Neural cell (in vitro differentiated cells): ENCODE measurements at regions not wholly inside any gene's neighbourhood (a gene's known extent, or its start where the extent isn't known, plus 50 kb on each side); places are given as distances from the start of the nearest gene placed in this dataset.

Source experiments
- H2AFZ ChIP-seq: fragments of 200-600, 300-800 bp; sonication (generic), shearing (Covaris generic); 2 replicates; pipeline ENCODE4 v1.6.0; 2014; ENCODE audit warnings: low read depth, mild to moderate bottlenecking, antibody characterized with exemption, low read length, moderate library complexity
- H3F3A ChIP-seq: fragments of 200-600 bp; shearing (Covaris generic); 2 replicates; pipeline ENCODE4 v1.6.1; 2016; ENCODE audit warnings: mild to moderate bottlenecking, moderate library complexity, mixed read lengths, antibody characterized with exemption, low read length; ENCODE audit not compliant: insufficient read depth, poor library complexity, severe bottlenecking
- H3K27ac ChIP-seq: fragments of 200-600, 300-800 bp; sonication (generic), shearing (Covaris generic); 2 replicates; pipeline ENCODE4 v1.5.1; 2014; ENCODE audit warnings: mild to moderate bottlenecking, low read length, moderate library complexity
- H3K27me3 ChIP-seq: fragments of 300-800, 200-600 bp; sonication (generic), shearing (Covaris generic); 2 replicates; pipeline ENCODE4 v1.6.0; 2014; ENCODE audit warnings: mild to moderate bottlenecking, low read depth, low read length, moderate library complexity; ENCODE audit not compliant: insufficient read depth
- H3K36me3 ChIP-seq: fragments of 300-800, 200-600 bp; sonication (generic), shearing (Covaris generic); 2 replicates; pipeline ENCODE4 v1.5.1; 2014; ENCODE audit warnings: mild to moderate bottlenecking, antibody characterized with exemption, low read length, moderate library complexity; ENCODE audit not compliant: insufficient read depth
- H3K4me2 ChIP-seq: fragments of 300-800, 200-600 bp; sonication (generic), shearing (Covaris generic); 2 replicates; pipeline ENCODE4 v1.6.0; 2014; ENCODE audit warnings: mild to moderate bottlenecking, low read length
- H3K4me3 ChIP-seq: fragments of 300-800, 200-600 bp; sonication (generic), shearing (Covaris generic); 2 replicates; pipeline ENCODE4 v1.5.1; 2014; ENCODE audit warnings: mild to moderate bottlenecking, low read length, moderate library complexity
- H3K79me2 ChIP-seq: fragments of 200-600 bp; shearing (Covaris generic); replicated peaks from 2 replicates; pipeline ENCODE4 v1.6.0; 2014; ENCODE audit warnings: mild to moderate bottlenecking, low read length, moderate library complexity; ENCODE audit not compliant: insufficient read depth
- H3K9ac ChIP-seq: fragments of 300-800, 200-600 bp; sonication (generic), shearing (Covaris generic); 2 replicates; pipeline ENCODE4 v1.6.1; 2016; ENCODE audit warnings: mild to moderate bottlenecking, low read length, mixed read lengths
- H3K9me2 ChIP-seq: fragments of 200-600 bp; shearing (Covaris generic); 2 replicates; pipeline ENCODE4 v1.6.1; 2016; ENCODE audit warnings: mild to moderate bottlenecking, low read length, mixed read lengths; ENCODE audit not compliant: insufficient read depth
- H3K9me3 ChIP-seq: fragments of 200-600, 300-800 bp; sonication (generic), shearing (Covaris generic); 2 replicates; pipeline ENCODE4 v1.6.1; 2016; ENCODE audit warnings: mild to moderate bottlenecking, mixed run types, low read length, moderate library complexity, mixed read lengths
- H4K20me1 ChIP-seq: fragments of 200-600 bp; shearing (Covaris generic); 2 replicates; pipeline ENCODE4 v1.6.1; 2016; ENCODE audit warnings: mild to moderate bottlenecking, mixed run types; ENCODE audit not compliant: insufficient read depth
- CTCF ChIP-seq: fragments of 450-650 bp; IDR thresholded peaks from 2 replicates; pipeline ENCODE4 v1.5.1; 2014; ENCODE audit warnings: antibody characterized with exemption, mild to moderate bottlenecking, moderate library complexity; ENCODE audit not compliant: poor library complexity, severe bottlenecking
- EP300 ChIP-seq: fragments of 450-650 bp; conservative IDR thresholded peaks from 2 replicates; pipeline ENCODE4 v1.6.1; 2014; ENCODE audit warnings: antibody characterized with exemption, mild to moderate bottlenecking, moderate library complexity; ENCODE audit not compliant: poor library complexity, severe bottlenecking
- EZH2 ChIP-seq: fragments of 200-600, 300-800 bp; shearing (Covaris generic), sonication (generic); IDR thresholded peaks from 2 replicates; pipeline ENCODE4 v1.6.1; 2014; ENCODE audit warnings: antibody characterized with exemption, low read length, borderline replicate concordance, mild to moderate bottlenecking; ENCODE audit not compliant: insufficient read depth, poor library complexity, severe bottlenecking
- MXI1 ChIP-seq: fragments of 450-650 bp; conservative IDR thresholded peaks from 2 replicates; pipeline ENCODE4 v1.6.1; 2014; ENCODE audit warnings: antibody characterized with exemption, mild to moderate bottlenecking; ENCODE audit not compliant: poor library complexity, severe bottlenecking
- POLR2AphosphoS5 ChIP-seq: IDR thresholded peaks from 2 replicates; pipeline ENCODE4 v1.6.1; 2012
- RAD21 ChIP-seq: fragments of 450-650 bp; conservative IDR thresholded peaks from 2 replicates; pipeline ENCODE4 v1.6.1; 2014; ENCODE audit warnings: antibody characterized with exemption, mild to moderate bottlenecking, moderate library complexity
- REST ChIP-seq: IDR thresholded peaks from 2 replicates; pipeline ENCODE4 v1.6.1; 2012; ENCODE audit warnings: borderline replicate concordance
- SMC3 ChIP-seq: fragments of 450-650 bp; conservative IDR thresholded peaks from 2 replicates; pipeline ENCODE4 v1.6.1; 2014; ENCODE audit warnings: antibody characterized with exemption, mild to moderate bottlenecking, moderate library complexity; ENCODE audit not compliant: poor library complexity
- TAF1 ChIP-seq: IDR thresholded peaks from 2 replicates; pipeline ENCODE4 v1.6.1; 2012; ENCODE audit warnings: low read depth

- H3K9ac ChIP-seq = no peak overlapping the region
- no peak overlapping the region for H3K4me2 ChIP-seq
- no peak overlapping the region for H3K27ac ChIP-seq
- TF ChIP-seq REST (no peak), CTCF (no peak), EZH2 (no peak), SMC3 (no peak), TAF1 (no peak), RAD21 (no peak), MXI1 (no peak), EP300 (no peak), POLR2AphosphoS5 (no peak)
- no peaks in the 10 kb centered on the region for H3K36me3 ChIP-seq
- no peak overlapping the region for H2AFZ ChIP-seq
- H4K20me1 ChIP-seq = no peaks in the 10 kb centered on the region
- no peaks in the 10 kb centered on the region for H3K9me3 ChIP-seq
- no peak overlapping the region for H3K4me3 ChIP-seq
- H3K79me2 ChIP-seq = no peaks in the 10 kb centered on the region
- H3K9me2 ChIP-seq = no peaks in the 10 kb centered on the region
- no peaks in the 10 kb centered on the region for H3K27me3 ChIP-seq
- no peaks in the 10 kb centered on the region for H3F3A ChIP-seq
Measured at GRCh38 chr2:160696087-160696452, 202.5 kb upstream of the RBMS1 start.

- H3K4me2 ChIP-seq = no peak overlapping the region
- no peaks in the 10 kb centered on the region for H3K9me3 ChIP-seq
- no peaks in the 10 kb centered on the region for H3K9me2 ChIP-seq
- no peak overlapping the region for H3K4me3 ChIP-seq
- no peak overlapping the region for H3K27ac ChIP-seq
- no peaks in the 10 kb centered on the region for H3K27me3 ChIP-seq
- H4K20me1 ChIP-seq = no peaks in the 10 kb centered on the region
- H3F3A ChIP-seq = no peaks in the 10 kb centered on the region
- no peaks in the 10 kb centered on the region for H3K36me3 ChIP-seq
- H2AFZ ChIP-seq = no peak overlapping the region
- no peak overlapping the region for H3K9ac ChIP-seq
- H3K79me2 ChIP-seq = no peaks in the 10 kb centered on the region
- TF ChIP-seq POLR2AphosphoS5 (peak; percentile 56), CTCF (no peak)
Measured at GRCh38 chr2:160697817-160698216, 204.2 kb upstream of the RBMS1 start.
